Stimulated activated CD4-positive, alpha-beta T cell treated with anti-CD3 and anti-CD28 coated beads, Interleukin-15, amount 100 ng/mL, for 24 hours (primary cell): ENCODE measurements at regions not wholly inside any gene's neighbourhood (a gene's known extent, or its start where the extent isn't known, plus 50 kb on each side); places are given as distances from the start of the nearest gene placed in this dataset.
A peak's percentile ranks its signal among the peaks of the same experiment; 100 is the strongest.

Experiments
- DNase-seq: peaks from one replicate; pipeline ENCODE4 v3.0.0-alpha.2; 2020

- no peak for DNase-seq
Measured at GRCh38 chr3:10585945-10586344, 80.6 kb upstream of the ATP2B2 start.

DNA sequence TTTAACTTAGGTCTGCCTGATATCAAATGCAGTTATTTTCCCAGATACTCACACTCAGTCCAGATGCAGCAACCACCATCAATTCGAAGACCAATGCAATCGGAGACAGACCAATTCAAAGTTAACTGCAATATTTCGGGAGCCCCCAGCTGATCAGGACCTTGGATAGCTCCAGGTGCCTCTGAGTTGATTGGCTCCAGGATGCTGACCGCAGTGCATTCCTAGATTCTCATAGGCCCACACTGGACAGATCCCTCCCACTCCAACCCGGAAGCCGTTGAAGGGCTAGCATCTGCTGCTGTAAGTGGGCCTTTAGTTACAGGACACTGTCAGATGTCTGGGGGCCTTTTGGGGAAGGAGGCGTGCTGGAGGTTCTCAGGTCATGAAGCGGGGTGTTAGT, 89.5 kb upstream of the ATP2B2 start:
- DNase-seq: peak; percentile 61

- no peak for DNase-seq
Measured at GRCh38 chr3:10596746-10597448, 91.5 kb upstream of the ATP2B2 start.

- DNase-seq: no peak
Measured at GRCh38 chr3:10597733-10598132, 92.3 kb upstream of the ATP2B2 start.

DNA sequence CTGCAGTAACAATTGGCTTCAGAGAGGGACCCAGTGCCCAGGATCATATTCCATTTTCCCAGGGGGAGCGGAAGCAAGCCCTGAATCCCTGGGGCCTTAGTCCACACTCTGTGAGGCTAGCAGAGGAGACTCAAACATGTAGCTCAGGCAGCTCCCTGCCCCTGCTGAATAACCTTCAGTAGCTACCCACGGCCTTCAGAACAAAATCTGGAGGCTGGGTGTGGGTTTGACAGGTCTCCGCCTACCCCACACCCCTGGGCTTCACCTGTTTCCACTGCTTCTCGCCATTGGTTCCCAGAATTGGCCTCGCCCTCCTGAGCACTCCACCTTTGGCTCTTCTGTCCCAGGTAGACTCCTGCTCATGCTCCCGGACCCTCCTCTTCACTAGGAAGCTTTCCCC, 93.6 kb upstream of the ATP2B2 start:
- no peak for DNase-seq

GRCh38 chr3:10599444-10599843, 94.1 kb upstream of the ATP2B2 start:
- no peak for DNase-seq

DNA sequence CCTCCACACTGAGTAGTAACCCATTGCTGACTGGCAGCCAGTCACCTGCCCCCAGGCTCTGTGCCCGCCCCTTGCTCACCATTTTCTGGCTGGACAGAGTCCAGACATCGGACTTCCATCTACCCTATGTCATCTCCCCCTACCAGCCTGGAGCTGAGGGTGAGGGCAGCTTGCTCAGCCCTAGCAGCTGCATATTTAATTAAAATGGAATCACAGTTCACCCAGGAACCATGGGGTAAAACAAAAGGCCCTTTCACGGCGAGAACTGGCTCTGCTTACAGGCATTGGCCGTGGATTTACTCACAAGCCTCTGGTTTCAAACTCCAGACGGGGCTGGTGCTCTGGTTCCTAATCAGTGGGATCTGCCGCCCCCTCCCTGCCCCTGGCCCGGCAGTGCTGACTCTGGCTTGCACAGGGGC, 94.9 kb upstream of the ATP2B2 start:
- no peak for DNase-seq

DNA sequence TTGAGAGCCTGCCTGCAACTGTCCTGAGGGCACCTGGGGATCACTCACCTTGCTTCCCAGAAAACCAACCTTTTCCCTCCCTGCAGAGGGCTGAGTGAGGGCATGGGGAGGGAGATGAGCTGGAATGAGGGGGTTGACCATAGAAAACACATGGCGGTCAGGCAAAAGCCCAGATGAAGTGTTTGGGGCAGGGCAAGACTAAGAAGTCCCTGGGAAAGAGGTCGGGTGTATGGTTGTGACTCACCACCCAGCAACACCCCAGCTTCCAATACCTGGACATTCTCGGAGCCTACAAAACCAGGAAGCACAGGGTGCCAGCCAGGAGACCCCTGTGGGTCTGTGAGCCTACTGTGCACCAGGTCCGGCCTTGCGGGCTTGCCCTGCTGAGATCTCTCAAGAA, 95.3 kb upstream of the ATP2B2 start:
- no peak for DNase-seq

DNA sequence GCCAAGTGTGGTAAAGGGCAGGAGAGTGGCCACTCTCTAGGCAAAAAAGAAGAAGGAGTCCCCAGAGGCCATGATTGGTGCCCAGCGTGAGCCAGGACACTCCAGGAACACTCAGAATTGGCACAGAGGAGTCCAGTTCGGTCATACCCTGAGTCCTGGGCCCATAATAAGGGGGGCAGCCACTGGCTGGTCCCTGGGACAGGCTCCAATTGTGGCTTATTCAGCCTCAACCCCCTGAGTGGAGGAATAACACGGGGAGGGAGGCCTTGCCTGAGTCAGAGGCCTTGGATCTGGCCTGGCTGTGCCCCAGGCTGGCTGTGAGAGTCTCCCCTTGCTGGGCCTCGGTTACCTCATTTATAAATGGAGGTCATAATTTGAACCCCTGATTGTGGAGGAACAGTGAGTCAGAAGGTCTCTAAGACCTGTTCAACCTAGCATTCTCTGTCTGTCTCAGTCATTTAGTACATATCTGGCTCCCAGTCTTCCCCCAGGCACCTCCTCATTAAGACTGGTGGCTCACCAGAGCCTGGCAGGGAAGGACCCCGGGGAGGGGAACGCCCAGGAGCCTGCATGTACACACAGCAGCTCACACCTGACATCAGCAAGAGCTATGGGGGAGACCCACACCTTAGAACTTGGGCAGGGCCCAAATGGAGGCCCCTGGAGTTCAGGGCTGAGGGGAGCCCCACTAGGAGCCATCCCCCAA, 95.9 kb upstream of the ATP2B2 start:
- DNase-seq: no peak

- DNase-seq: no peak
Measured at GRCh38 chr3:10601857-10602230, 96.5 kb upstream of the ATP2B2 start.

GRCh38 chr3:10602271-10602670, 96.9 kb upstream of the ATP2B2 start:
- DNase-seq: no peak

DNA sequence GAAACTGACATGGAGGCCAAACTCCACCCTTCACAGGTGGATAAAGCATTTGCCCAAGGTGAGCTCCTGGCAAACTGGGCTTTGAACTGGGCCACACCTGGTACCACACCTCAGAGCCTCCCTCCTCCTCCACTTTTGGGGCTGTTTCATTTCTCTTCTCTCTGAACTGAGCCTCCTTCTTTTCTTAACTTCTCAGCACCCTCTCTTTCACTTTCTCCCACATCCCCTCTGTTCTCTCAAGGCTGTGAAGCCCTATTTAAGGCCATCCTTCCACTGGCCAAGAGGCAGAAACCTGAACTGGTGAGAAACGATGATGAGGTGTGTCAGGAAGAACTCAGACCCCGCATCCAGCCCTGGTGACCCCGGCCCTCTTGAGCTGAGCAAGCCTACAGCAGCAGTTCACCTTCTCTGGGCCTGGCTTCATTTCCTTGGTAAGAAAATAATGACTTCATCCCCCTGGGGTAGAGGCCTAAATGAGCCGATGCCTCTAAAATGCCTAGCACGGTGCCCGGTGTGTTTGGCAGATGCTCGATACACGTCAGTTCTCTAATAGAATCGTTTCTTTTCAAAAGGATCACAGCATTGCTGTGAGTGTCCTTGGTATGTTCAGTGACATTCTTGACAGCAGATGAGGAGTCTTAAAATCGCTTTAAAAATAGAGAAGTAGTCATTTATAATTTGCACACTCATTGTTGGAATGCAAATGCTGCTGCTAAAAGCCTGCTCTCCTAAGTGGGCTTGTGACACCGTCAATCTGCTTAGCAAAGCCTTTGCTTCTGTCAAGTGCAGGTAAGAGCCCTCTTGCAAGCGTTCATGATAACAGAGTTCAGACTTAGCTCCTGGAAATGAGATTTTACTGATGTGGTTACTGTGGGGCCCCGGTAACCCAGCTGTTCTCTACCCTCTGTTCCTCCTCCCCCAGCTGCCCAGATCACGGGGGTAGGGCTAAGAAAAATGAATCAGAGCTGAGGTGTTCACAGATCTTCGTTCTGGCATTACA, 97.7 kb upstream of the ATP2B2 start:
- peak; percentile 70 for DNase-seq

DNA sequence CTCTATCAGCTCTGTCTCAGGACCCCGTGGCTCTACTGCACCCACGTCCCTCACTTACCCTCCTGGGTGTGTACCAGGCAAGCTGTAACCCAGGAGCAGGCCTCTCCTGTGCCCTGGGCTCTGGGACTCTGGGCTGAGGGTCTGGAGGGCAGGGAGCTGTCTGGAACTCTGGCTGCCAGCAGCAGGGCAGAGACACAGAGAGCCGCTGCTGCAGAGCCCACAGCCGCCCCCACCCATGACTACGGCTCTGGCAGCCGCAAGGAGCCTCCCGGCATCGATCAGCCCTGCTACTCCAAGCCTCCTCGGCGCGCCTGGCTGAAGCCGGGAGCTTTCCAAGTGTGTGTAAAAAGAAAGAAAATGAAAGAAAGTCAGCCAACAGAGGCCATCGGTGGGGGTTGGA, 103.7 kb upstream of the ATP2B2 start:
- DNase-seq: no peak

DNA sequence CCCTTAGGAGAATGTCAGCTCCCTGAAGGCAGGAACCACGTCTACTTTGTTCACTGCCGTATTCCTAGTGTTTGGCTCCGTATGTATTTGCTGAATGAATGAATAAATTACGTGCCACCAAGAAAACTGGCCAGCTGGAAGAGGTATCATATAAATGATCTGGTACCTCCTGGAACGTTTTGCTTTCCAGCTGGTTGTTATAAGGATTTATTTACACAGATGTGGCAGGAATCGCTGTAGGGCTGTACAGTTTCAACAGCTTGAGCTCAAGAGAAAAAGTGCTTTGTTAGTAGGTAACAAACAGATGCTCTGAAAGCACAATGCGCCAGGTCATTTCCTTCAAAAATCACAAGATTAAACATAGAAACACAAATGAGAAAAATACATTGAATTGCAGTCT, 108.8 kb upstream of the ATP2B2 start:
- DNase-seq: no peak

DNA sequence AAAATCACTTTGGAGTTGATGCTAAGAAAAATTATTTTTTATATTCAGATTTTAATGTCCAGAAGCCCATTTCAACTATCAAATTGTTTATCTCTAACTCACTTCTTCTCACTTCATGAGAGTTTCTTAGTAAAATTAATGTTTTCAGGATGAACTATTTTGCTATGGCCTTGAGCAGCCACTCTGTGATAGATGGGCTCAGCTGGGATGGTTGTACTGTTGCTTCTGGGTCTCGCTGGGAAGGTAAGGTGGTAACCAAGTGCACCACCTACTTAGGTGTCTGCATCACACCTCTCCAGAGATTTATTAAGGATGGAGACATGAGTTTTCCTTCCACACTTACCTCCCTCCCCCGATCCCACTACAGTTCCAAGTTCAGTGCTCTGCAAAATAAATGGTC, 110.3 kb upstream of the ATP2B2 start:
- DNase-seq: no peak

DNA sequence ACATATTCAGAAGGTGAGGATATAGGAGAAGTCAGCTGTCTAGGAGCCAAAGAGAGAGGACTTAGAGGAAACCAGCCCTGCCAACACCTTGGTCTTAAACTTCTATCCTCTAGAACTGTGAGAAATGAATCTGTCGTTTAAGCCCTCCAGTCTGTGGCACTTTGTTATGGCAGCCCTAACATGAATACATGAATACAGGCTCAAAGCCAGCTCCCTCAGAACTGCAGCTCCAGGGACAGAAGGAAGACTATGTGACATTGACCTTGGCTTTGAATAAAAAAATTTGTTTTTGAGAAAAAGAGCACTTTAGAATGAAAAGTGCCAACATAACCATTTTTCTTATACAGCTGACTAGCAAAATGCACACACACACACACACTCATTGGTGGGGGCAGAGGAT, 110.9 kb upstream of the ATP2B2 start:
- DNase-seq: no peak

DNA sequence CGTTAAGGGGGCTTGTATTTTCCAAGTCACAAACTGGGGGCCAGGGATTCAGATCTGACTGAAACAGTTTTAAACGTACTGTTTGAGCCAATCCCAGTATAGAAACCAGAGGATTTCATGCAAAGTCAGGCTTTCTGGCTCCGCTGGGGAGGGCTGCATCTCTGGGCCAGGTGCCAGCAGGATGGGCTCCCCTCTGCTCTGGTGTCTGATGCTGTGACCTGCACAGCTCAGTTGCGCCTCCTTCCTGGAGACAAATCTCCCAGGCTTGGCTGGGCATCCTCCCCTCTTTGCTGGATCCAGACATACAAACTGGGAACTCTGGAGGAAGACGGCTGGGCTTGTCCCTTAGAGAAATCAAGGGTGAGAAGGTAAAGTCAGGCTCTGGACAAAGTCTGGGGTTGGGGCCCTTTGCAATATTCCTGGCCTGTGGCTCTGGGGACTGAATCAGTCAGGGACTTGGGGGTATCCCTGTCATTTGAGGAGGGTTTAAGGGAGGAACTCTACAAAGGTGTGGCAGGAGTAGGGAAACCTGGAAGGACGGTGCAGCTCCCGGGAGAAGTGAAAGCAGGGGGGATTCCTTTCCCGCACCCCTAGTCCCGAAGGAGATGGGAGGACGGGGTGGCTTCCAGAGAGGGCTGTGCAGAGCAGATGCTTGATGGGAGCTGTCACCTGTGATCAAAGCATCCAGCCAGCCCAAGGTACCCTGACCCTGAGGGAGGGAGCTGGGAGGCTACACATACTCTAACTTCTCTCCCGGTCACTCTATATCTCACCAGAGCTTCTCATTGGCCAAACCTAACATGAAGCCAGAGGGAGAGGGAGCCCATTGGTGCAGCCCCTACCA, 114.8 kb upstream of the ATP2B2 start:
- no peak for DNase-seq

DNA sequence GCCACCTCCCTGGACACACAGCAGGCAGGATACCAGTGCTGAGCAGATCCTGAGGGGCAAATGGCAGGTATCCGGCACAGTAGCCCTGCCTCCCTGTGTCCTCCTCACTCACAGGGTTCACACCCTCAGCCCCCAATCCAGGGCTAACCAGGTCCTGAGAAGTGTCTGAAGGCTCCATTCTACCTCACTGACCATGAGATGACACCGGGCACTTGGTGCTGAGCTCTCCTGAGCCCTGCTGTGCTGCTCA, 115.4 kb upstream of the ATP2B2 start:
- DNase-seq: no peak

DNA sequence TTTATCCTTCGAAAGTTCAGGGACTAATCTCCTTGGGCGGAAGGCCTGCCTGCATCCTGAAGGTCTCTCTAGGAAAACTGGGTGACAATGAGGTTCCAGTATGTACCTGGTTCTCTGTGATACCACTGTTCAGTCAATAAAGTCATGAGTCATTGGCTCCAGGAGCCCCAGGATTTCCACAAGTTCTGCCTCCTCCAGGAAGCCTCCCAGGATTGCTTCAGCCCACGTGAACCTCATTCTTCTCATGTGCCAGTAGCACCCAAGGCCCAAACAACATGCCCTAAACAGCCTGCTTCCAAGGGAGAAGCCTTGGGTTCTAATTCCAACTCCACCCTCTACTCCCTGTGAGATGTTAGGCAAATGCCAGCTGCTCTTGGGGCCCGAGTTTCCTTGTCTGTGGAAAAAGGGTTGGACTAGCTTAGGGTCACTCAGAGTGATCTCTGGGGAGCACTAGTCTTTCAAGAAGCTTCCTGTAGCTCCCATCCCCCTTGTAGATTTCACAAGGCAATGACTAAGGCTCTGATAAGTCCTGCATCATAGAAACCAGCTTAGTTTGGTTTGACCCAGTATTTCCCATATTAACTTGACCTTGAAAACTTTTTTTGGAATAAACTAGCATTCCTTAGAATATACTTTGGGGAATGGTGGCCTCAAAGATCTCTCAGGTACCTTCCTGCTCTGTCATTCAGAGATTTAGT, 118.3 kb upstream of the ATP2B2 start:
- DNase-seq: no peak

DNA sequence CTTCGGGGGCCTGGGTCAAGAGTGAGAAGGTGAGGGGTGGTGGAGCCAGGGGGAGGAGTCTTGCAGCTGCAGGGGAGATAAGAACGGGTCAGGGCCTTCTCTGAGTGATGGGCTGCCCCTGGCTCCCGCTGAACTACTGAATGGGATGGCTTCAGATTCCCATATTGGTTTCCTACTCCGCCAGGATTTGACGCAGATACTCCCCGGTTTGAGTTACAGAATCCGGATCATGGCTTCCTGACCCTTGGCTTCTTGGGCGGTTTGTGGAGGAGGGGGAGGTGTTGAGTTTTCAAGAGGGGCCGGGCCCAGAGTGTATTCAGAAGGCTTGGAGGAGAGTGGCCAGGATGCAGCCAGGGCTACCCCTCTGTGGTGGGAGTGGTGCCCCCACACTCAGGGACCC, 119.9 kb upstream of the ATP2B2 start:
- no peak for DNase-seq

DNA sequence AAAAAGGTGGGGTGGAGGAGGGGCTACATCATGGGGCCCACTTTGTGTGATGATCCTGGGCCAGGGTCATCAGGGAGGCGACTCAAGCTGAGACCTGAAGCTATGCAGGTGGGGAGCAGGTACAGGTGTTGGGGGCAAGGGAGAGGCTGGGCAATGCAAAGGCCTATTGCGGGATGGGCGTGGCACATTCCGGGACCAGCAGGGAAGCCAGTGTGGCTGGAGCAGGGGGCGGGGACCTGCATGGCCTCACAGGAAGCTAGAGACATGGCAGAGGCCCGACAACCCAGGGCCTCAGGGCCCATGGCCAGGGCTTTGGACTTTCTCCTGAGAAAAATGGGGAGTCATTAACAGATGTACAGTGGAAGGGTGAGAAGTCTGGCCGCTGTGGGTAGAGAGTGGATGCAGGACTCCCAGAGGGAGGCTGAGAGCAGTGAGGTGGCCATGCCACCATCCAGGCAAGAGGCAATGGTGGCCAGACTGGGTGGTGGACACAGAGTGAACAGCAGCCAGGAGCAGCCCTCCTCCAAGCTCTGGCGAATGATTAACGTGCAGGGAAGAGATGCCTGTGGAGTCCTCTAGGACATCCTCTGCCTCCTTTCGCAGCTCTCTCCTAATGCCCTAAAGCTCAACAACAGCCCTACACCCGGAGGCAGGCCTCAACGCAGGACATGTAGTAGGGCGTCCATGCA, 122.6 kb upstream of the ATP2B2 start:
- DNase-seq: no peak
